Prostate gland (tissue), 2 donors: ENCODE measurements at regions not wholly inside any gene's neighbourhood (a gene's known extent, or its start where the extent isn't known, plus 50 kb on each side); places are given as distances from the start of the nearest gene placed in this dataset.

Experiments used
- DNase-seq: peaks from one replicate; pipeline ENCODE4 v3.0.0-alpha.2; 2019; ENCODE audit warnings: low spot score
- H3K27ac ChIP-seq, 2 donors: fragments of 200-600 bp; sonication (generic); 2 replicates each; pipeline ENCODE4 v1.5.1; 2017 to 2019
- H3K27me3 ChIP-seq: fragments of 200-600 bp; sonication (generic); replicated peaks from 2 replicates; pipeline ENCODE4 v1.5.1; 2019; ENCODE audit not compliant: insufficient read depth
- H3K36me3 ChIP-seq, 2 donors: fragments of 200-600 bp; sonication (generic); 1 replicate in 1 of 2; 2 replicates in 1 of 2; pipeline versions ENCODE4 v1.5.1 to v1.8.1; 2017 to 2019
- H3K4me1 ChIP-seq: fragments of 200-600 bp; sonication (generic); replicated peaks from 2 replicates; pipeline ENCODE4 v1.5.1; 2019
- H3K4me3 ChIP-seq, 2 donors: fragments of 200-600 bp; sonication (generic); 2 replicates each; pipeline ENCODE4 v1.5.1; 2017 to 2019
- H3K9me3 ChIP-seq: fragments of 200-600 bp; sonication (generic); 2 replicates; pipeline ENCODE4 v1.5.1; 2017
- CTCF ChIP-seq, 4 experiments: fragments of 200-600 bp in 2 of 4; fragments of 450-650 bp in 2 of 4; sonication (generic) in 2 of 4; IDR thresholded peaks; 1 replicate in 3 of 4; 2 replicates in 1 of 4; pipeline ENCODE4 v1.5.1; 2016 to 2019; ENCODE audit warnings: antibody characterized with exemption in 4 of 4, mild to moderate bottlenecking in 2 of 4, moderate library complexity in 2 of 4
- POLR2A ChIP-seq: fragments of 450-650 bp; IDR thresholded peaks from one replicate; pipeline ENCODE4 v1.6.1; 2016; ENCODE audit warnings: antibody characterized with exemption, mild to moderate bottlenecking
- POLR2AphosphoS5 ChIP-seq: sonication (generic); formaldehyde crosslinking; IDR thresholded peaks from one replicate; pipeline ENCODE4 v1.6.1; 2017; ENCODE audit warnings: antibody characterized with exemption
- WGBS: methylation state at CpG from one replicate; pipeline ENCODE4 v1.1.5; 2018; 5-methylcytosine and 5-hydroxymethylcytosine counted together
- intact Hi-C: fragments of 100-400 bp; cut with DNase I; formaldehyde crosslinking; loops from one replicate; pipeline ENCODE4 v1.14.2; 2022

GRCh38 chr3:99344216-99344615, 294.2 kb upstream of the COL8A1 start:
- H3K27ac ChIP-seq, result no peak overlapping the region
- no peak overlapping the region for H3K4me3 ChIP-seq
- no peak for TF ChIP-seq POLR2AphosphoS5
- no peak for TF ChIP-seq CTCF (IDR thresholded peaks at IDR 0.05)
- TF ChIP-seq POLR2A, result no peak
- 97% methylated on average over 2 of the region's 2 CpGs for WGBS
- intact Hi-C loops, result no loop called here
- no peak for DNase-seq
- H3K27me3 ChIP-seq, result no peaks in the 10 kb centered on the region
- no peaks in the 10 kb centered on the region for H3K36me3 ChIP-seq
- no peaks in the 10 kb centered on the region for H3K4me1 ChIP-seq
- H3K9me3 ChIP-seq, result no peaks in the 10 kb centered on the region

DNA sequence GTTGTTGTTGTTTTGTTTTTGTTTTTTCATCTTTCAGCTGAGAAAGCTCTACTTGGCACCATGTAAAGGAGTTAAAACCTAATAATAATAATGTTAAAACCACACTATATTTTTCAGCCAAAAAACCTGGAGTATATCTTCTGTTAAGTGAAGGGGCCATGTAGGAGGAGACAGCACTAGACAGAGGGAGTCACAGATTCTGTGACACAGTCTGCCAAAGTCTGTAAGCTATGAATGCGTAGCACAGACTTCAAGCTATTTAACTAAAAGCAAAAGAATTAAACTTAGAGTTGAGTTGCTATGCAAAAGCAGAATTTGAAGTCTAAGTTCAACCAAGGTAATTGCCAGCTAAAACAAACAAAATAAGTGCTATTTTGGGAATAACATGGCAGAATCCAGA, 296.0 kb upstream of the COL8A1 start:
- 69% methylated on average over 1 of the region's 1 CpG for WGBS
- intact Hi-C loops, result no loop called here
- H3K4me1 ChIP-seq, result no peaks in the 10 kb centered on the region

DNA sequence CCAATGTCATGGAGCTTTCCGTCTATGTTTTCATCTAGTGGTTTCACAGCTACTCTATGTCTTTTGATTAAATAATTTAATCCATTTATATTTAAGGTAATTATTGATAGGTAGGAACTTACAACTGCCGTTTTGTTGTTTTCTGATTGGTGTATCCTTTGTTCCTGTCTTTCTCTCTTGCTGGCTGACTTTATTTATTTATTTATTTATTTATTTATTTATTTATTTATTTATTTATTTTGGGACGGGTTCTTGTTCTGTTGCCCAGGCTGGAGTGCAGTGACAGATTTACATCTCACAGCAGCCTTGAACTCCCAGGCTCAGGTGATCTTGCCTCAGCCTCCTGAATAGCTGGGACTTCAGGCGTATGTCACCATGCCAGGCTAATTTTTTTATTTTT, 299.2 kb upstream of the COL8A1 start:
- DNase-seq, result no peak
- H3K27ac ChIP-seq, result no peak overlapping the region
- WGBS, result 69% methylated on average over 4 of the region's 4 CpGs
- no peaks in the 10 kb centered on the region for H3K36me3 ChIP-seq
- H3K4me3 ChIP-seq, result no peak overlapping the region
- no peaks in the 10 kb centered on the region for H3K9me3 ChIP-seq
- intact Hi-C loops, result no loop called here
- H3K27me3 ChIP-seq, result no peaks in the 10 kb centered on the region
- TF ChIP-seq POLR2A, result no peak
- TF ChIP-seq CTCF (IDR thresholded peaks at IDR 0.05), result no peak
- no peak for TF ChIP-seq POLR2AphosphoS5
- H3K4me1 ChIP-seq, result no peaks in the 10 kb centered on the region

More for the DNA sequence above, 296.0 kb upstream of the COL8A1 start:
- Histone ChIP-seq H3K36me3 (no peaks in the 10 kb centered on the region), H3K9me3 (no peaks in the 10 kb centered on the region), H3K4me3 (no peak overlapping the region), H3K27ac (no peak overlapping the region), H3K27me3 (no peaks in the 10 kb centered on the region)
- TF ChIP-seq POLR2A (no peak), POLR2AphosphoS5 (no peak), CTCF (IDR thresholded peaks at IDR 0.05) (no peak)
- no peak for DNase-seq

GRCh38 chr3:99332718-99333117, 305.7 kb upstream of the COL8A1 start:
- intact Hi-C loops, result no loop called here
- H3K4me1 ChIP-seq, result no peaks in the 10 kb centered on the region
- no peaks in the 10 kb centered on the region for H3K36me3 ChIP-seq
- DNase-seq, result no peak
- H3K27ac ChIP-seq, result no peak overlapping the region
- H3K9me3 ChIP-seq, result no peaks in the 10 kb centered on the region
- TF ChIP-seq POLR2AphosphoS5, result no peak
- H3K27me3 ChIP-seq, result no peaks in the 10 kb centered on the region
- WGBS, result 67% methylated on average over 3 of the region's 3 CpGs
- H3K4me3 ChIP-seq, result no peak overlapping the region

GRCh38 chr3:99332276-99332675, 306.1 kb upstream of the COL8A1 start:
- H3K4me1 ChIP-seq, result no peaks in the 10 kb centered on the region
- no peaks in the 10 kb centered on the region for H3K36me3 ChIP-seq
- WGBS, result 65% methylated on average over 2 of the region's 2 CpGs
- H3K9me3 ChIP-seq, result no peaks in the 10 kb centered on the region
- no peaks in the 10 kb centered on the region for H3K27me3 ChIP-seq
- no peak for DNase-seq
- H3K27ac ChIP-seq, result no peak overlapping the region
- H3K4me3 ChIP-seq, result no peak overlapping the region
- no peak for TF ChIP-seq POLR2A
- TF ChIP-seq CTCF (IDR thresholded peaks at IDR 0.05), result no peak
- TF ChIP-seq POLR2AphosphoS5, result no peak
- intact Hi-C loops, result no loop called here
